ENCODE measurements at regions not wholly inside any gene's neighbourhood (a gene's known extent, or its start where the extent isn't known, plus 50 kb on each side); places are given as distances from the start of the nearest gene placed in this dataset.

DNA sequence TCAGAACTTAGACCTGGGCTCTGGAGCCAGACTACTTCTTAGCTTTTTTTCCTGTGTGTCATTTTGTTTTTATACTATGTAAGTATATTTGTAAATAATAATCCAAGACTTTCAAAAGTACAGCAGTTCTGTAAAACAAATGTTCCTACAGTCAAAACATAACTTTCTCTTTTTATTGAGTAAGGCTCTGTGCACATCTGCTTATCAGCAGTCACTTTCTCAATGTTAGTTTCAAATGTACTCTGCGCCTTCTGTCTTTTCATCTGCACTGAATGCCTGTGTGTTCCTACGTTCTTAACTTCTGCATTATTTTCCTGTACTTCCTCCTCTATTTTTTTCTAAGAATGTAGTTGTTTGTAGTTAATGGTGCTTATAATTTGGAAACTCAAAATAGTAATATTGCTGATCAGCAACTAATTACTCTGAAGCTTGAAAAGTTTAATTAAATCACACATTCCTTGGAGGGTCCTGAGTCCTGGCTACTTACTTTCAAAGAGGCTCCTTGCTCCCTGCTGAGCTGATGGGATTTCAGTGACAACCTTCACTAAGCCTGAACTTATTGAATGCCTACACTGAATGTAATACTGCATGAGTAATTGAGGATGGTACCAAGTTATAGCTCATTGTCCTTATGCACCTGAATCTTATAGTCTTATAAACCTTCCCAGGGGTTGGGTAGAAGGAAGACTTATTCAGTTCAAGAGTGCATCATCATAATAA lies 329.9 kb downstream of the KCNJ2 start:
- DNase-seq (ENCODE audit: extremely low read depth, insufficient read length): no peak
- TF ChIP-seq, protein P1, sequence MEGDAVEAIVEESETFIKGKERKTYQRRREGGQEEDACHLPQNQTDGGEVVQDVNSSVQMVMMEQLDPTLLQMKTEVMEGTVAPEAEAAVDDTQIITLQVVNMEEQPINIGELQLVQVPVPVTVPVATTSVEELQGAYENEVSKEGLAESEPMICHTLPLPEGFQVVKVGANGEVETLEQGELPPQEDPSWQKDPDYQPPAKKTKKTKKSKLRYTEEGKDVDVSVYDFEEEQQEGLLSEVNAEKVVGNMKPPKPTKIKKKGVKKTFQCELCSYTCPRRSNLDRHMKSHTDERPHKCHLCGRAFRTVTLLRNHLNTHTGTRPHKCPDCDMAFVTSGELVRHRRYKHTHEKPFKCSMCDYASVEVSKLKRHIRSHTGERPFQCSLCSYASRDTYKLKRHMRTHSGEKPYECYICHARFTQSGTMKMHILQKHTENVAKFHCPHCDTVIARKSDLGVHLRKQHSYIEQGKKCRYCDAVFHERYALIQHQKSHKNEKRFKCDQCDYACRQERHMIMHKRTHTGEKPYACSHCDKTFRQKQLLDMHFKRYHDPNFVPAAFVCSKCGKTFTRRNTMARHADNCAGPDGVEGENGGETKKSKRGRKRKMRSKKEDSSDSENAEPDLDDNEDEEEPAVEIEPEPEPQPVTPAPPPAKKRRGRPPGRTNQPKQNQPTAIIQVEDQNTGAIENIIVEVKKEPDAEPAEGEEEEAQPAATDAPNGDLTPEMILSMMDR (IDR thresholded peaks at IDR 0.05; ENCODE audit: insufficient read depth, low read length, poor library complexity, severe bottlenecking): no peak
- Histone ChIP-seq H3K27me3 (replicated peaks; ENCODE audit: control insufficient read depth, insufficient read depth, low read length) (no peaks in the 10 kb centered on the region), H3K4me3 (replicated peaks; ENCODE audit: low read depth, low read length) (no peak overlapping the region), H3K36me3 (ENCODE audit: control insufficient read depth, insufficient read depth, low read length) (no peaks in the 10 kb centered on the region)

DNA sequence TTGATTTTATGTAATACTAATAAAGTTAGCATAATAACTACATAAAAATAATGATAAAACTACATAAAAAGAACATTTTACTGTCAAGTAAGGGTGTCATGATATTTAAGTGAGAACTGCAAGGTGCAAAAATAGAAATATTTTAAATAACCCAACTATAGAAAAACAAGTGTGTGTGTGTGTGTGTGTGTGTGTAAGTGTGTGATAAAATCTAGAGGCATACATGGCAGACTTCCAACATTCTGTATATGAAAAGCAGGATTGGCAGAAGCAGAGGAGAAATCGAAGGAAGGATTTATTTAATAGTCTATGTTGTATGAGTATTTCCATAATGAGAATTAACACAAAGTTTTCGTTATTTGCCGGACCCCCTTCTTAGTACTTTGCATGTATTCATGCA lies 334.1 kb downstream of the KCNJ2 start:
- H3K36me3 ChIP-seq (ENCODE audit: control insufficient read depth, insufficient read depth, low read length): no peaks in the 10 kb centered on the region
- no peaks in the 10 kb centered on the region for H3K27me3 ChIP-seq (replicated peaks; ENCODE audit: control insufficient read depth, insufficient read depth, low read length)
- TF ChIP-seq, protein P1 (IDR thresholded peaks at IDR 0.05; ENCODE audit: insufficient read depth, low read length, poor library complexity, severe bottlenecking): no peak
- no peak overlapping the region for H3K4me3 ChIP-seq (replicated peaks; ENCODE audit: low read depth, low read length)
- no peak for DNase-seq (ENCODE audit: extremely low read depth, insufficient read length)

DNA sequence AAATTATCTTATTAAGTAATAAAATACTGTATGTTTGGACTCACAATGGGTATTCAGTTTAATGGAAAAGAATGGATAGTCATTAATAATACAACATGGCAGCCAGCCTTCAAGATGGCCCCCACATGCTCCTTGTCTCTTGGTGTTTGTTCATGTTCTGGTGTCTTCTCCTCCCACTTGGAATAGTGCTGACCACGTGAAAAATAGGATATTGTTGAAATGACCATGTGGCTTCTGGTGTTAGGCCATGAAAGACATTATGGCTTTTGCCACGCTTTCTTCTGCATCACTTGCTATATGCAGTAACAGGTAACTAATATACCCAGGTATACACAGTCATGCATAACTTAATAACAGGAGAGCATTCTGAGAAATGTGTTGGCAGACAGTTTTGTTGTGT lies 341.0 kb downstream of the KCNJ2 start:
- no peak for DNase-seq (ENCODE audit: extremely low read depth, insufficient read length)
- no peaks in the 10 kb centered on the region for H3K36me3 ChIP-seq (ENCODE audit: control insufficient read depth, insufficient read depth, low read length)
- H3K27me3 ChIP-seq (replicated peaks; ENCODE audit: control insufficient read depth, insufficient read depth, low read length): no peaks in the 10 kb centered on the region
- TF ChIP-seq, protein P1 (IDR thresholded peaks at IDR 0.05; ENCODE audit: insufficient read depth, low read length, poor library complexity, severe bottlenecking): no peak
- no peak overlapping the region for H3K4me3 ChIP-seq (replicated peaks; ENCODE audit: low read depth, low read length)

DNA sequence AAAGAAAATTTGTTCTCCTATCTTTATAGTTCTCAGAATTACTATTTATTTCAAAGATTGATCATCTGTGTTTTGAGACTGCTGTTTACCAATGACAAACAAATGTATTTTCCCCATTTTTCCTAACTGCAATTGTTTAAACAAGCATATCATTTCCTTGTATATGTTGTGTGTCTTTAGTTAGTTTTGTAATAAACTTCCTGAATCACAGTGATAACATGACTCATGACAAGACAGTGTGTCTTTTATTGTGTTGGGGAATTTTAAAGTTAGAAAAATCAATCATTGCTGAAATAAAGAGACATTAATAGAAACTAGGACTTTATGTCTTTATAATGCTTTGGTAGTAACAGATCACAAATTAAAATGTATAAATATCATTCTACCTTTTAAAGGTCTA lies 348.5 kb downstream of the KCNJ2 start:
- Histone ChIP-seq H3K36me3 (ENCODE audit: control insufficient read depth, insufficient read depth, low read length) (no peaks in the 10 kb centered on the region), H3K4me3 (replicated peaks; ENCODE audit: low read depth, low read length) (no peak overlapping the region), H3K27me3 (replicated peaks; ENCODE audit: control insufficient read depth, insufficient read depth, low read length) (no peaks in the 10 kb centered on the region)
- DNase-seq (ENCODE audit: extremely low read depth, insufficient read length): no peak
- TF ChIP-seq, protein P1 (IDR thresholded peaks at IDR 0.05; ENCODE audit: insufficient read depth, low read length, poor library complexity, severe bottlenecking): no peak

DNA sequence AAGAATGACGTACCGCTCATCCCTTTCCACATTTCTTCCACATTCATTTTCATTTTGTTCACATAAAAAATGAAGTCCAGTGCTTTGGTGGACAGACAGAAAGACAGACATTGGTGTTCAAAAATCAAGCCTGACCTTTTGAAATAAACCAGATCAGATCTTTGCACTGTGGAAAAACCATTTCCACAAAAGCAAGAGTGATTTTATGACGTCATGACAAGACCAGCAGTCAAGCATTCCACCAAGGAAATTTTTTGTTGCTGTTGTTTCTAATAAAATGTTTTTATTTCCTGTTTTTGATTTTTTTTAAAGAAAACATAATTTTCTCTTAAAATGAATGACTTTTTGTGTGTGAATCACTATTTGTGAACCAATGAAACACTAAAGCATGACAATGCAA lies 350.0 kb downstream of the KCNJ2 start:
- DNase-seq (ENCODE audit: extremely low read depth, insufficient read length): no peak
- TF ChIP-seq, protein P1 (IDR thresholded peaks at IDR 0.05; ENCODE audit: insufficient read depth, low read length, poor library complexity, severe bottlenecking): no peak
- Histone ChIP-seq H3K27me3 (replicated peaks; ENCODE audit: control insufficient read depth, insufficient read depth, low read length) (no peaks in the 10 kb centered on the region), H3K36me3 (ENCODE audit: control insufficient read depth, insufficient read depth, low read length) (no peaks in the 10 kb centered on the region), H3K4me3 (replicated peaks; ENCODE audit: low read depth, low read length) (no peak overlapping the region)

DNA sequence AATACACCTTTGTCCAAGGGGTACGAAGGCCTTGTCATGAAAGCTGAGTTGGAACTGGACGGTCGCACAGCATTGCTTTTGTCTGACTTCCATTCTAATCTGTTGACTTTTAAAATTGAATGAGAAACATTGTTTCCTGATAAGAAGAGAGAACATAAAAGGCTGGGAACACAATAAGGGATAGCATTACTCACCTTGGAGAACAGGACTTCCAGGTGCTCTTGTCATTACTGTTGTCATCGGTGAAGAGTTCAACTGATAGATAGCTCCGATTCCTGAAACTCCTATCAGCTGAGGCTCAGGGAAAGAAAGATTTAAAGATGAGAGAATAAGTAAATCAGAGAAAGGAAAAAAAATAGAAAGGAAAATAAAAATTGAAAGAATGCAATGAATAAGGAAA lies 351.1 kb downstream of the KCNJ2 start:
- DNase-seq (ENCODE audit: extremely low read depth, insufficient read length): no peak
- TF ChIP-seq, protein P1 (IDR thresholded peaks at IDR 0.05; ENCODE audit: insufficient read depth, low read length, poor library complexity, severe bottlenecking): no peak
- H3K27me3 ChIP-seq (replicated peaks; ENCODE audit: control insufficient read depth, insufficient read depth, low read length): no peaks in the 10 kb centered on the region
- no peaks in the 10 kb centered on the region for H3K36me3 ChIP-seq (ENCODE audit: control insufficient read depth, insufficient read depth, low read length)
- no peak overlapping the region for H3K4me3 ChIP-seq (replicated peaks; ENCODE audit: low read depth, low read length)

Measured in GM06990 (cell line).